ENCODE measurements at regions not wholly inside any gene's neighbourhood (a gene's known extent, or its start where the extent isn't known, plus 50 kb on each side); places are given as distances from the start of the nearest gene placed in this dataset.

DNA sequence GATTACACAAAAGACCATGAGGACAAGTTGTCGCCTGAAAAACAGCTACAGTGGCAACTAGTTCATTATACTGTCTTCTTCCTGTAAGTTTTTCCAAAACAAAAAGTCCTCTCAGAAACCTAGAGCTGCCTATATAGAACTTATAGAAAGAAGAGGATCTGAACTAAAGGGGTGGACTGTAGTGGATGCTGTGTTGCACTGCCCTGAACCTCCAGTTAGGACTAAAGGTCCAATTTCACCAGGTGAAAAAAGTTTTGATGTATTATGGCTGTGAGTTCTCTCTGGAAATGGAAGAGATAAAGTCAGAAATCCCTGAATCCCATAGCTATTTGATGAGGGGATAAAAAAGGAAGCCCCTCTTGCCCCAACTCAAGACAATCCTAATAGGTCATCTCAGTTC lies 56.6 kb upstream of the TSHZ2 start:
- 93% methylated on average over 1 of the region's 1 CpG; no CpG with 5 or more reads in 1 of the 2 experiments for WGBS, 2 experiments (ENCODE audit: extremely low coverage in 1 of 2, insufficient coverage in 1 of 2, insufficient read length in 1 of 2, insufficient replicate concordance in 2 of 2, low coverage in 1 of 2, low lambda C conversion rate in 2 of 2, missing lambda C conversion rate in 1 of 2)
- no peaks in the 10 kb centered on the region for H3K36me3 ChIP-seq (ENCODE audit: control insufficient read depth in 2 of 4, insufficient read depth in 4 of 4, low read length in 3 of 4)
- H4K8ac ChIP-seq (ENCODE audit: extremely low read depth, insufficient read depth, low read length), result no peak overlapping the region
- no peaks in the 10 kb centered on the region for H4K20me1 ChIP-seq (replicated peaks in 1 of 2; ENCODE audit: control insufficient read depth in 1 of 2, insufficient read depth in 2 of 2, low read length in 2 of 2)
- no peaks in the 10 kb centered on the region for H3K79me1 ChIP-seq (ENCODE audit: low read depth, low read length)
- H3K27me3 ChIP-seq (replicated peaks in 1 of 4; ENCODE audit: control insufficient read depth in 3 of 4, extremely low read depth in 1 of 4, insufficient read depth in 3 of 4, low read length in 3 of 4), result no peaks in the 10 kb centered on the region
- no peaks in the 10 kb centered on the region for H3K79me2 ChIP-seq (ENCODE audit: control insufficient read depth in 1 of 2, insufficient read depth in 2 of 2, low read length in 2 of 2)
- H2AFZ ChIP-seq (ENCODE audit: low read length), result no peak overlapping the region
- H2BK20ac ChIP-seq (ENCODE audit: low read length), result no peak overlapping the region
- H4K91ac ChIP-seq (replicated peaks; ENCODE audit: insufficient read length, low read length), result no peak overlapping the region
- no peaks in the 10 kb centered on the region for H3K23me2 ChIP-seq (ENCODE audit: low read depth, low read length)
- FAIRE-seq (no peak), DNase-seq (ENCODE audit: low read depth in 1 of 2, low spot score in 2 of 2) (no peak)
- H2BK120ac ChIP-seq (replicated peaks; ENCODE audit: low read depth, low read length), result no peak overlapping the region
- no peak overlapping the region for H3K56ac ChIP-seq (replicated peaks; ENCODE audit: insufficient read length, low read depth, low read length)
- no peak overlapping the region for H4K5ac ChIP-seq (ENCODE audit: insufficient read length, low read depth, low read length)
- no peak overlapping the region for H3K4me2 ChIP-seq (ENCODE audit: insufficient read depth in 1 of 2, low read depth in 2 of 2, low read length in 2 of 2)
- H2AK5ac ChIP-seq (ENCODE audit: low read depth, low read length), result no peak overlapping the region
- H3K4me1 ChIP-seq (replicated peaks in 1 of 4; ENCODE audit: control insufficient read depth in 3 of 4, insufficient read depth in 4 of 4, low read length in 3 of 4), result no peaks in the 10 kb centered on the region
- no peak overlapping the region for H3K23ac ChIP-seq (ENCODE audit: insufficient read length)
- no peak overlapping the region for H2BK5ac ChIP-seq (ENCODE audit: low read depth, low read length)
- no peak overlapping the region for H3K27ac ChIP-seq (ENCODE audit: low read depth, low read length)
- H3K9me3 ChIP-seq (ENCODE audit: insufficient read depth in 2 of 2, low read depth in 1 of 2, low read length in 1 of 2), result peaks cover 5% of the 10 kb centered on the region in 2 experiments; a peak in 1 of 4 replicates
- no peak overlapping the region for H2BK15ac ChIP-seq (ENCODE audit: low read length)
- no peak overlapping the region for H3K9ac ChIP-seq (replicated peaks in 1 of 4; ENCODE audit: extremely low read depth in 1 of 4, low read depth in 3 of 4, low read length in 3 of 4)
- POLR2A ChIA-PET (ENCODE audit: partially characterized antibody), result no interaction called here
- CTCF ChIA-PET (ENCODE audit: partially characterized antibody), result interaction anchor here (0.8 kb wide), 1 partner anchor 22 kb away, joined by 3 read pairs; no protein-coding TSS in a partner anchor
- no peak overlapping the region for H3K18ac ChIP-seq (ENCODE audit: extremely low read depth, low read length)
- H3K4ac ChIP-seq (replicated peaks; ENCODE audit: insufficient read length, low read depth, low read length), result no peak overlapping the region
- H2BK12ac ChIP-seq (ENCODE audit: low read depth, low read length), result no peak overlapping the region
- no peak overlapping the region for H3K14ac ChIP-seq (ENCODE audit: insufficient read length)
- no peak overlapping the region for H3K4me3 ChIP-seq (ENCODE audit: extremely low read depth in 1 of 4, insufficient read depth in 2 of 4, low read depth in 3 of 4, low read length in 4 of 4)
- no peak for TF ChIP-seq CHD2 (IDR thresholded peaks at IDR 0.05; ENCODE audit: low read length)
- TF ChIP-seq JUND (IDR thresholded peaks at IDR 0.05; ENCODE audit: low read length), result no peak
- no peak for TF ChIP-seq EGR1 (IDR thresholded peaks at IDR 0.05; ENCODE audit: borderline replicate concordance, low read depth, low read length)
- TF ChIP-seq BCL11A (IDR thresholded peaks at IDR 0.05; ENCODE audit: low read depth in 2 of 2, low read length in 2 of 2), result no peak
- no peak for TF ChIP-seq RAD21 (IDR thresholded peaks at IDR 0.05 in 1 of 2, conservative IDR thresholded peaks at IDR 0.05 in 1 of 2; ENCODE audit: low read depth in 2 of 2, low read length in 2 of 2)
- TF ChIP-seq POLR2A (IDR thresholded peaks at IDR 0.05; ENCODE audit: control extremely low read depth in 1 of 2, low read depth in 2 of 2, low read length in 2 of 2), result no peak
- no peak for TF ChIP-seq FOSL1 (IDR thresholded peaks at IDR 0.05; ENCODE audit: insufficient read depth, low read depth, low read length)
- no peak for TF ChIP-seq ASH2L (IDR thresholded peaks at IDR 0.05; ENCODE audit: low read length)
- TF ChIP-seq NRF1 (IDR thresholded peaks at IDR 0.05; ENCODE audit: low read depth, low read length), result no peak
- TF ChIP-seq E2F6 (IDR thresholded peaks at IDR 0.05), result no peak
- no peak for TF ChIP-seq TBP (IDR thresholded peaks at IDR 0.05; ENCODE audit: low read depth, low read length)
- TF ChIP-seq CBX5 (IDR thresholded peaks at IDR 0.05; ENCODE audit: low read depth, low read length), result no peak
- TF ChIP-seq, protein P1, sequence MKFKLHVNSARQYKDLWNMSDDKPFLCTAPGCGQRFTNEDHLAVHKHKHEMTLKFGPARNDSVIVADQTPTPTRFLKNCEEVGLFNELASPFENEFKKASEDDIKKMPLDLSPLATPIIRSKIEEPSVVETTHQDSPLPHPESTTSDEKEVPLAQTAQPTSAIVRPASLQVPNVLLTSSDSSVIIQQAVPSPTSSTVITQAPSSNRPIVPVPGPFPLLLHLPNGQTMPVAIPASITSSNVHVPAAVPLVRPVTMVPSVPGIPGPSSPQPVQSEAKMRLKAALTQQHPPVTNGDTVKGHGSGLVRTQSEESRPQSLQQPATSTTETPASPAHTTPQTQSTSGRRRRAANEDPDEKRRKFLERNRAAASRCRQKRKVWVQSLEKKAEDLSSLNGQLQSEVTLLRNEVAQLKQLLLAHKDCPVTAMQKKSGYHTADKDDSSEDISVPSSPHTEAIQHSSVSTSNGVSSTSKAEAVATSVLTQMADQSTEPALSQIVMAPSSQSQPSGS (IDR thresholded peaks at IDR 0.05; ENCODE audit: low read length), result no peak
- no peak for TF ChIP-seq SIX5 (IDR thresholded peaks at IDR 0.05; ENCODE audit: low read depth, low read length)

Measured in H1 (cell line).